NCI-H128 (cell line): ENCODE measurements at regions not wholly inside any gene's neighbourhood (a gene's known extent, or its start where the extent isn't known, plus 50 kb on each side); places are given as distances from the start of the nearest gene placed in this dataset.
"Not testable (repeated sequence)": the region's sequence is repeated elsewhere in the genome, so short reads cannot be mapped to it uniquely, and the experiment has no call there.

Experiments
- DNase-seq: peaks from one replicate; lab custom pipeline; 2025; ENCODE audit not compliant: unreplicated experiment; lab: John Stamatoyannopoulos, UW

DNA sequence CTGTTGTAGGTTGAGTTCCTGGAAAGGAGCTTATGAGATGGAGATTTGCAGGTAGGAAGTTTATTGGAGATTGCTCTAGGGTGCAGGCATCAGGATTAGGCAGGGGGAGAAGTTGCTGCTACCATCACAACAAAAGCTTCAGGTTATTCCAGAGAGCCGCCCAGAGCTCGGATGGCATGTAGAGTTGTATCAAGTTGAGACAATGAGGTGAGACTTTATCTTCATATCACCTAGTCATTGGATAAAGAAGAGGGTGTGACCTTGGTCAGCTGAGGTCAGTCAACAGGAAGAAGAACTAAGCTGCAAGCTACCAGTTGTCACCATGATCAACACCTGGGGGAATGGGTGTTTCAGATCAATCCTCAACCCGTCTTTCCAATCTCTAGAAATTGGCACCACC lies 342.0 kb downstream of the RFC3 start:
- DNase-seq, result no peak

DNA sequence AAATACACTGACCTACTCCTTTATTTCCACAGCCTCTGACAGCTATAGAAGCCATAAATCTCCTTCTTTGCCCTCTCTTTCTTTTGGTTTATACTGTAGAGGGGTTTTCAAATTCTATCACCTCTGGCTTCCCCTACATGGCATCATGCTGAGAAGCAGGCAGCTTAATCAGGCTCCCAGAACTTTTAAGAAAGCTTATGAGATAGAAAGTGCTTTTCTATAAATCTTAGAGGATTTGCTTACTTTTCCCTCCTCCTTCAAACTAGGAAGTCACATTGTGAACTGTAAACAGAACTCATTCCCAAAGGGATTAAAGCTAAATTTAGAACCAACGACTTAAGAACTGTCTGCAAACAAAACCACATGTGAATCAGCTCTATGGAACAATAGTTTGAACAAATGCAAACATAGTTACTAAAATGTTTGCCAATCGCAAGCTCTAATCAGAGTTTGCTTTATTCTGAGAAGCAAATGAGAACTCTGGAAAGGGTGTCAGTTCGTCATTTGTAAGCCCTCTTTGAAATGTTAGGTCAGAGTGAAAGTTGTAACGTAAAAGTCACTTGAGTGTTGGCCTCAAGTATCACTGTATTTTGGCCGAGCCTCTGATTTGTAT lies 344.1 kb downstream of the RFC3 start:
- DNase-seq, result no peak

DNA sequence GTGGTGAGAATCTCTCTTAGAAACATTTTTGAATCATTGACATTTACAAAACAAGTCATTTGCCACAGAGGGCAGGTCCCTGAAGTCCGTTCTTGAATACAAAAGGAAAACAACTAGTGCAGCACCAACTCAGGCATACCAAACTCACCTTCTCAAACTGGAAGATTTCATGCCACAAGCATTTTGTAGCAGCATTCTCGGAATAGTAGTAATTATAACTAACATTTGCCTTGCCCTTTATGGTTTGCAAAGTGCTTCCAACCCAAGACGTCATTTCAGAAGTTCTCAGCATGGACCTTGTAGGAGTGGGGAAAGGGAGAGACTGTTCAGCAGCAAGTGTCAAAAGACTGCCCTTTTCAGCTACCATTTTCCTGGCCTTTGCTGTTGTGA lies 344.6 kb downstream of the RFC3 start:
- no peak for DNase-seq

DNA sequence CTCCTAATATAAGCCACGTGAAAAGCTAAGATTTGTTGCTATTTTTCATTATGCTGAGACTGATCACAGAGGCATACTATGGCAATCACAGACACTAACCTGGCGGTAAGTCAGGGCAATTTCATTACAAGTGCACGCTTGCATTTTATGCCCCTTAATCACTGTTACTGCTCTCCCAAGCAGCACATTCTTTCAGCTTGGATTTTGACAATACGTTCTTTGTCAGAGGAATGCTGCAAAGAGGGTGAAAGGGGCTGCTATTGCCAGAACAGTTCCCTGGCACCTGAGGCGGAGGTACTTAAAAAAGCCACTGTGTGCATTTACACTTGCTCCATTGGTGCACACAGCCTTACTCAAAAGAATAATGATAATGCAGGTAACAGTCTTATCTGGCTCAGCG lies 346.6 kb downstream of the RFC3 start:
- no peak for DNase-seq

DNA sequence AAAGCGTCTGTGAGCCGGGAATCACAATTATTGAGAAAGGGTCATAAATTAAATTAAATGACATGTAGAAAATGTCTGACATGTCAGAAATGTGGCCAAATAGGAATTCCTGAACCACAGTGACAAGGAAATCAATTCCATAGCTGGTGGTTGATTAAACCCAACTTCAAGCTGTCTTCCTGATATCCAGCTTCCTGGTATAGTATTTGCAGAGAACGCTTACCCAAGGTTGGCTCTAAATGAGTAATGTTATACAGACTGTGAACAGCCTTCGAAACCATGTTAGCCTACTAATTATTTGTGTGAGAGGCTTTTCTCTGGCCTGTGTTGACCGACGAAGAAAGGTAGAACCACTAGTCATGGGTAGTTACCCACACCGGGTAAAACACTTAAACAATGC lies 347.2 kb downstream of the RFC3 start:
- DNase-seq, result no peak

DNA sequence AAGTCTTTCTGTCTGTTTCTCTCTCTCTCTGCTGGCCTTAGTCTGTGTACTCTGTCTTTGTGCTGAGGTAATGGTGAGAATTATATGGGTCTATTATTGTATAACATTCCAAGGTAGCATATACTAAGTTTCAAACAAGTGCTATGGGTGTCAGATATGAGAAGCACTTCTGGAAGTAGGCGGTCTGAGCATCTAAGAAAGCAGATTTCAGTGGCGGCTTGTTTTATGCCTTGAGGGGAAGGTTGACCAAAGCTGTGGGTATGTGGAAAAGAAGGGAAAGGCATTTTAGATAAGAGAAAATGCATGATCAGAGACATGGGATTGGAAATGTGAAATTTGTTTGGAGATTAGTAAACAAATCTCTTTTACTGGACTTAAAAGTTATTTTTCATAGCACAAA lies 348.5 kb downstream of the RFC3 start:
- no peak for DNase-seq

DNA sequence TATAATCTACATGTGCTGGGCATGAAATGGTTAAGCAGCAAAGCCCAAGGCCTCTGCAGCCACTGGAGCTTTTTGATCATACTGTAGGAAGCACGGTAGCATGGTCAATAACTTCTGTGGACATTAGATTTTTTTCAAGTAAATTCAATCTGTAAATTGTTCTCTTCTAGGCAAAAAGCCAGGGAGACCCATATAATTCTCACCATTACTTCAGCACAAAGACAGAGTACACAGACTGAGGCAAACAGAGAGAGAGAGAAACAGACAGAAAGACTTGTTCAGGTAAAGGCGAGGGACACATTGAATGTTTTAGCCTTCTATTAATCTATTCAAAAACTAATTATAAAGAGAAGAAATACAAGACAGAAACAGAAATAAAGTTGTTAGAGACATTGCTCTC lies 349.4 kb downstream of the RFC3 start:
- no peak for DNase-seq

DNA sequence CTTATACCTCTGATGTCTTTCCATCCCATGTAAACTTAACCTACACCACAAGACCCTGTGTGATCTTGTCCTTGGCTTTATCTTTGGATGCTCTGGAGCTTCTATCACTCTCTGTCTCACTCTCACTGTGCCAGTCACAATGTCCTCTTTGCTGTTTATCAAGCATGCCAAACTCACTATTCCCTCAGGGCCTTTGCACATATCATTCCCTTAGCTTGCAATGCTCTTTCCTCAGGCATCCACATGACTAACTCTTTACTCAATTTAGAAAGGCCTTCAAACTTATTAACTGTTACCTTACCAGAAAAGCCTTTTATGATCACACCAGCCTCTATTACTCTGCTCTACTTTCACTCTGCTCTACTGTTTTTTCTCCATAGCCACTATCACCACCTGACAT lies 354.1 kb downstream of the RFC3 start:
- DNase-seq, result no peak

DNA sequence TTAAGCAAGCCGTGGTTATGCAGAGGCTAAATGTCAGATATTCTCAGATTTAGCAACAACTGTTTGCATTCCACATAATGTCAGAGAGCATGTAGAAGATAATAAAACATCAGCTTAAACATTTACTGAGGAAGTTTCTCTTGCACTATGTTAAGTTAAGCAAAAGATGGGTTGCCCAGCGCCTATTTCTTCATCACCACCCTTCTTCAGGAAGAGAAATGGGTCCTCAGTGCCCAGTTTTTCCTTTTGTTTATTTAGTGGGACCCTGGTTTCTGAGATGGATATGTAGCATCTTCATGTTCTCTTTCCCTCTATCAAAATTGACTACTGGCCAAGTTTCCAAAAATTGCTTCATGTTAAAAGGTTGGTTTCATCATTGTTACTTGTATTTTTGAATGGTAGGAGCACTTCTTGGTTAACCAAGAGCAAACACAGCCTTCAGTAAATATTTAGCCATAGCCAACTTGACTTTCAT lies 356.8 kb downstream of the RFC3 start:
- DNase-seq, result no peak

DNA sequence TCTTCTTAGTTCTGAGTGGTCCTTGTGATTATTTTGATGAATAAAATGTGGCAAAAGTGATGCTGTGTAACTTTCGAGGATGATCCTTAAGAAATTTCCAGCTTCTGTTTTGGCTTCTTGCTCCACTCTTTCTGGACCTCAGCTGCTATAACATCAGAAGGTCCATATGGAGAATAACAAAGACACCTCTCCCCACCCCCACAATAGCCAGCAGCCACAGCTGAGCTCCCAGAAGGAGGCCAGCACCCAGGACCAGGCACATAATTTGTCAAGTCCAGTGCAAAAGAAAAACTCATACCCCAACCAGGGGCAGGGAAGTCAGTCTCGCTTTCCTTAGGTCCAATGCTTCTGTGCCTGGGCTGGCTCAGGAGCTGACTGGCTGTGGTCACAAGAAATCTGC lies 357.6 kb downstream of the RFC3 start:
- no peak for DNase-seq

DNA sequence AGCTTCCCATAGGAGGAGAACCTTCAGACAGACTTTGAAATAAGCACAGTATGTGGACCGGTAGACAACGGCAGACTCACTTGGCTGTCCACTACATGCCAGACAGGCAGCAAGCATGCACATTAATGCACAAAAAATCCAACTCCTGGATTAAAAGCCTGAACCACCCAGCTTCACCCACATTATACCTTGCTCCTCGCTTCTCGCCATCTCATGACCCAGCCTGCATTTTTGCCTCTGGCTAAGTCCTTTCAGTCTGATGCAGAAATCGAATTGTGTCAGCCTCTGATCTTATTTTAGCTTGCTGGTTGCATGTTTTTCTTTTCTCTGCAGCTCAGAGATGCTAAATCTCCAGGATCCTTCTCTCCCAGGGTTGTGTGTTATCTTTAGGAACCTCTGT lies 358.7 kb downstream of the RFC3 start:
- DNase-seq, result no peak

DNA sequence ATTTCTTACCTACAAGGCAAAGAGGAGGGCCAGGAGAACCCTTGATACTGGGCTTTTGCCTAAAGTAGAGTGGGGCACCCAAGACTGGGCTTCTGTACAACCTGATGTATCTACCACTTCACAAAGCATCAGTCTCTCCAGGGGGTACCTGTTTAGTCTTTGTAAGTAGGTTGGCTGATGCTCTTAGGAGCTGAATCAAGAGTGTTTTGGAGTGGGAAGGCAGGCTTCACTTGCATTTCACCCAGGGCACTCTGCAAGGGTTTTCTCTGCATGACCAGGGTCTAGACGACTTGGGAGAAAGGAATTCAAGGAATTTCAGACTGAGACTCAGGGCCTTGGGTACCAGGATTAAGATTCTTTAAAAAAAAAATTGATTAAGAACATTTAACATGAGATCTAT lies 361.5 kb downstream of the RFC3 start:
- no peak for DNase-seq

DNA sequence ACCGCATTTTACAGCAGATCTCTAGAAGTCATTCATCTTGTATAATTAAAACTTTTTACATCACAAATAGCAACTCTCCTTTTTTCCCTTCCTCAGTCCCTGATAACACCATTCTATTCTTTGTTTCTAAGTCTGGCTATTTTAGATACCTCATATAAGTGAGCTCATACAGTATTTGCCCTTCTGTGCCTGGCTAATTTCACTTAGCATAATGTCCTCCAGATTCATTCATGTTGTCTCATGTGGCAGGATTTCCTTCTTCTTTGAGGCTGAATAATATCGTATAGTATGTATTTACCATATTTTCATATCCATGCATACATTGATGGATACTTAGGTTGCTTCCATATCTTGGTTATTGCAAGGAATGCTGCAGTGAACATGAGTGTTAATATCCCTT lies 362.0 kb downstream of the RFC3 start:
- no peak for DNase-seq

DNA sequence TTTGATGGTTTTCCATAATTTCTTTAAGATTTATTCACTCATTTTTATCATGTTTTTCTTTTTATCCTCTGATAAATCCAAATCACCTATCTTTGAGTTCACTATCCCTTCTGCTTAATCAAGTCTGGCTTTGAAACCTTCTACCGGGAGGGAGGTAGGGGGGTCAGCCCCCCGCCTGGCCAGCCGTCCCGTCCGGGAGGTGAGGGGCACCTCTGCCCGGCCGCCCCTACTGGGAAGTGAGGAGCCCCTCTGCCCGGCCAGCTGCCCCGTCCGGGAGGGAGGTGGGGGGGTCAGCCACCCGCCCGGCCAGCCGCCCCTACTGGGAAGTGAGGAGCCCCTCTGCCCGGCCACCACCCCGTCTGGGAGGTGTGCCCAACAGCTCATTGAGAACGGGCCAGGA lies 363.3 kb downstream of the RFC3 start:
- DNase-seq, result not testable (repeated sequence)

DNA sequence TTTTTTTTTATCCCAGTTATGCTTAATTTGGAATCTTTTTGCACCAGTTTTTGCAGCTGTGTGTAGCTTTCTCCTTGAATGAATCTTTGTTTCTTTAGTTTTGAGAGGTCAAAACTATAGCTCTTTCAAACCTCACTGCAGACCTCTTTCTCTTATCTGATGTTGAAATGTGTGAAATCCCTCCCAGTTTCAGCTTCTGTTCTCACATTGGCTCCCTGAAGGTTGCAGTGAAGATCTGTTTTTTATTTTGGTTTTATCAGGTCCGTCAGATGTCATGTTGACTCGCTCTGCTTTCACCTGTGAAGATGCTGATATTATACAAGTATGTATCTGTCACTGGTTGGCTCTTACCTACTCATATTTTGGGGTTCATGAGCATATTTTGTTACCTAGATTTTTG lies 372.0 kb downstream of the RFC3 start:
- no peak for DNase-seq

DNA sequence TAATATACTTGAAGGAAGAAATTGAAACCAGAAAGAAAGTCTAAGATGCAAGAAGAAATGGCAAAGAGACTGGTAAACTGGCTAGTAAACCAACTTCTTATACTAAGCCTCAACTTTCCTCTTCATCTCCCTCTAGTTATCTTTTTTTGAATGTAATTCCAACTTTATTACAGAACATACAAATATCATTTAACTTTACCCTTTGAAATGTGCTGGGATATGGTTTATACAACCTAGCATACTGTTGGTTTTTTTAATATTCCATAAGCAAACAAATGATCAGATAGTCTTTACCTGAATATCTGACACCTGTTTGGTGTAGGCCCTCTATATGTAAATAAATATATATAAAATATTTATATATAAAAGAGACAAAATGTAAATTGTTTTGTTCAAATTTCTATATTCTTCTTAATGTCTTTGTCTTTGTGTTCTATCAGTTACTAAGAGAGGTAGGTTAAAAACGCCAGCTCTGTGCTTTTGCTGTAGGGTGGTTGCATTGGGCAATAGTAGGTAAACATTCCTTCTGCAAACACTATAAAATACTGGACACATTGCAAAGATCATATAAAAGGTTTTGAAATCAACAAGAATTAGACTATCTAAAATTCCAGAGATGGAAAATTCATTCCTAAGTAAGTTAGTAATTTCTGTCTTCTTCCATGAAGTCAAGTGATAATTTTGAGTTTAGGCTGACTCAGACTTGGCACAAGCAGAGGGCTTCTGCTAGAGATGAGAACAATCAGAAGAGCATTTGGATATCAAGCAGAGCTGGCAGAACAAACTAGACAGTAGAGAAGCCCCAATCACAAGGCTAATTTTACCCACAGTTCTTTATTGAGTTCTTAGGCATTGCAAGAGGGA lies 383.3 kb downstream of the RFC3 start:
- DNase-seq, result no peak

DNA sequence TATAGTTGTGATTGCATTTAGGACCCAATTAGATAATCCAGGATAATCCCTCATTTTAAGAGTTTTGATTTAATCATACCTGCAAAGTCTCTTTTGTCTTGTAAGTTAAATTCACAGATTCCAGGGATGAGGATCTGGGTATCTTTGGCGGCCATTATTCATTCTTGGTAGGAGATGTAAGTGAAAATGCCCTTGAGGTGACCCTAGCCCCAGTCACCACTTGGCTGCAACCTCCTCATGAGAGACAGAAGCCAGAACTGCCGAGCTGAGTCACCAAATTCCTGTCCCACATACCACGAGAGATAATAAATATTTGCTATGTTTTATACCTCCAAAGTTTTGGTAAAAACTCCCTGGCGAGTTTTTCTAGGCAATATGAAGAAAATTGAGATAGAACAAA lies 389.4 kb downstream of the RFC3 start:
- no peak for DNase-seq

DNA sequence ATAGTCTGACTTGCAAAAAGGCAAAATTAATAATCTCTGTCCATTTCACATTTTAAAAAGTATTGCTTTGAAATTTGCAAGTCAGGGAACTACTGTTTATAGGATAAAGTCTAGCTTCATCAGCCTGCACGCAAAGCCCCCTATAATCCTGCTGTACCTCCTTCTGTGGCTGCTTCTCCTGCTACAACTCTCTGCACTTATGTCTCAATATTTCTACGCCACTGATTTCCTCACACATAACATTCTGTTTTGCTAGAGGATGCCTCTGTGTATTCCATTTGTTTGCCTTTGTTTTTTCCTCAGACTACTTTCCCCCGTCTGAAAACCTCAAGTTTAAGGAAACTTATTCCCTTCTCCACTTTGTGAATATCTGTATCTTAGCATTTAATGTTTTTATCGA lies 389.9 kb downstream of the RFC3 start:
- DNase-seq, result no peak

DNA sequence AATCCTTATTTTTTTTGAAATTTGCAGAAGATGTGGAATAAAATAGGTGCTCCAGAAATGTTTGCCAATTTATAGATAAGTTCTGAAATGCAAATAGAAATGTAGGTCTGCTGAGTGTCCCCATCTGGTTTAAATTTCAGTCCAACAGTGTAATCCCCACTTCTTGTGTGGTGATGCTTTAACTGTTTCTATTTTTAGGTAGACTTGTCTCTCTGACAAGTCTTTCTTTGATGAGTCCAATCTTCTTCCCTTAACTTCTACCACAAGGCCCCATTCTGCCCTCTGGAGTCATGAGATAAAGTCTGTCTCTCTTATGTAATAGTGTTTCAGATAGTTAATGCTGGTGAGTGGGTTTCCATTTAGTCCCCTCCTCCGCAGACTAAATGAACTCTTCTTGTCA lies 390.4 kb downstream of the RFC3 start:
- no peak for DNase-seq

DNA sequence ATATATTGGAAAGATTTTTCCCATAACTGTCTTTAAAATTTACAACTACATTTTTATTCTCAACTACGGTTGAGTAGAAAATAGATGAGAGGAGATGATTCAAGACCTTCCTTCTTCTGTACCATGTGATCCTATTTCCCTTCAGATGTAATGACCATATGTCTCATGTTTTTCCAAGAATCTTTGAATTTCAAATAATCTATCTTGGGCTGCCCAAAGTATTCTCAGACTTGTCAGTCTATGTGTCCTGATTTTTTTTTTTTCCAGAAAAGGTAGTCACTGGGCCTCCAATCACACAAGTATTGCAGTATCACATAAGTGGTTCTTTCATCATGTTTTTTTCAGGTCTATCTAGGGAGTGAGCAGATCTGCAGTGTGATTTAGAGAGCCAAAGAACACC lies 392.4 kb downstream of the RFC3 start:
- DNase-seq, result no peak

DNA sequence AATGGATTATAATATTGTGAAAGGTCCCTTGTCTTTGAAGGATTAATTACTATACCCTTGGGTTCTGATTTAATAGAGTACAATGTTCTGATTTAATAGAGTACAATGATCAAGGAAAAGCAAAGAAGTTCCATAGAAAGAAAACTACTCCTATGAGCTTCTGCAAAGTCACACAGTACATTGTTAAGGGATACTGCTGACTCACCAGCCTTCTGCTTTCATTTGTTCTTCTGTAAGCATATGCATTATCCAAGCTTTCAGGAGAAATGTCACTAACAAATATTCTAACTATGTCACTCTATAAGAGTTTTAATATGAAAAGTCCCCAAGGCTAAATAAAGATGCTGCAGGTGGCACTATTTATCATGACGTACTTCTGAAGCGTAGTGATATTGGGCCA lies 396.7 kb downstream of the RFC3 start:
- no peak for DNase-seq

DNA sequence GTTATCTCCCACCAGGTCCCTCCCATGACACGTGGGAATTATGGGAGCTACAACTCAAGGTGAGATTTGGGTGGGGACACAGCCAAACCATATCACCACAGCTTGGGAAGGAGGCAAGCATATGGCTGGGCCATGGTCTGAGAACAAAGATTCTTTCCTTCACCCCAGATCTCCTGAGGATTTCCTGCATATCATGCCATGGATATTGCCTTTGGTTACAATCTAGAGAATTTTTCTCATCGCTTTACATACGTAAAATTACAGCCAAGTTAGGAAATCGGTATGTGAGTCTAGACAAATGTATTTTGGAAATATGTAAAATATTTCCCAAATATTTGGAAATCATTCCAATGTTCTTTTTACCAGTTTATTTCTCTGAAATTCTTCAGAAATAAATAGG lies 398.3 kb downstream of the RFC3 start:
- DNase-seq, result no peak
